ENCODE measurements at regions not wholly inside any gene's neighbourhood (a gene's known extent, or its start where the extent isn't known, plus 50 kb on each side); places are given as distances from the start of the nearest gene placed in this dataset.

DNA sequence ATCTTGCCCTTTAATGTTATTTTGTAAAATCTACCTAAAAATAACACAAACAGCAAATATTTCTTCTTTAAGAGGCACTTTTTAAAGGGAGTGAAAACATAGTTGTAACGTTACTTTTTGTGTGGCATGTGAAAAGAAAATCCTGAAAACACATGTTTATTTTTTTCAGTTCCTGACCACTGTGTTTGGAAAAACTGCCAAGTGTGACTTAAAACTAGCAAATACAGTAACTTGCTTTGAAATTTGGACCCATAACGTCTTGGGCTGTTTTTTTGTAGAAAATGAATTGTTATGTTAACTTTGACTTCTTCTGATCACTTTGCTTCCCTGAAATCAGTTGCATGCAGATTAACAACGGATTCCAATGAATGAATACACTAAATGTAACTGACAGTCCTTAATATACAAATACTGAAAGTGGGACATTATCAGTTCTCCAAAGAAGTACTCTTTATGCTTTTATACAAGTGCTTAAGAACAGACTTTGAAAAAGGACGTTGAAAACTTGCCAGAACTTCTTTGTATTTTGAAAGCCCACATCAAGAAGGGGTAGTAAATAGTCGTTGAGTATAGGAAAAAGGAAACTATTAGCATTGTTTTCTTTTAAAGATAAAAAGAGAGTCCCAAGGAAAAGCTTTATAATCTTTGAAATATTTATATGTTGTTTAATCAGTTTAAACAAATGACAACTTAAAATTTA, 96.1 kb upstream of the ZEB2 start:
- TF ChIP-seq, protein P1, sequence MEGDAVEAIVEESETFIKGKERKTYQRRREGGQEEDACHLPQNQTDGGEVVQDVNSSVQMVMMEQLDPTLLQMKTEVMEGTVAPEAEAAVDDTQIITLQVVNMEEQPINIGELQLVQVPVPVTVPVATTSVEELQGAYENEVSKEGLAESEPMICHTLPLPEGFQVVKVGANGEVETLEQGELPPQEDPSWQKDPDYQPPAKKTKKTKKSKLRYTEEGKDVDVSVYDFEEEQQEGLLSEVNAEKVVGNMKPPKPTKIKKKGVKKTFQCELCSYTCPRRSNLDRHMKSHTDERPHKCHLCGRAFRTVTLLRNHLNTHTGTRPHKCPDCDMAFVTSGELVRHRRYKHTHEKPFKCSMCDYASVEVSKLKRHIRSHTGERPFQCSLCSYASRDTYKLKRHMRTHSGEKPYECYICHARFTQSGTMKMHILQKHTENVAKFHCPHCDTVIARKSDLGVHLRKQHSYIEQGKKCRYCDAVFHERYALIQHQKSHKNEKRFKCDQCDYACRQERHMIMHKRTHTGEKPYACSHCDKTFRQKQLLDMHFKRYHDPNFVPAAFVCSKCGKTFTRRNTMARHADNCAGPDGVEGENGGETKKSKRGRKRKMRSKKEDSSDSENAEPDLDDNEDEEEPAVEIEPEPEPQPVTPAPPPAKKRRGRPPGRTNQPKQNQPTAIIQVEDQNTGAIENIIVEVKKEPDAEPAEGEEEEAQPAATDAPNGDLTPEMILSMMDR (IDR thresholded peaks at IDR 0.05), result no peak
- TF ChIP-seq POLR2A (IDR thresholded peaks at IDR 0.05), result no peak
